Aorta (tissue), 5 donors: ENCODE measurements at regions not wholly inside any gene's neighbourhood (a gene's known extent, or its start where the extent isn't known, plus 50 kb on each side); places are given as distances from the start of the nearest gene placed in this dataset.

ENCODE experiments used
- ATAC-seq: fragments of 200-7000 bp; cut with Tn5 transposase; one replicate; pipeline ENCODE4 v1.9.1; 2022; ENCODE audit warnings: moderate library complexity; ENCODE audit not compliant: low FRiP score
- DNase-seq, 2 donors: peaks; one replicate each; pipeline ENCODE4 v3.0.0-alpha.2; 2020
- H3K27ac ChIP-seq, 2 donors: one replicate each; pipeline ENCODE4 v1.5.1; 2013; ENCODE audit warnings: low read length in 2 of 2, mild to moderate bottlenecking in 2 of 2, moderate library complexity in 2 of 2, control low read depth in 1 of 2, inconsistent platforms in 1 of 2, low read depth in 1 of 2
- H3K27me3 ChIP-seq, 2 donors: one replicate each; pipeline ENCODE4 v1.6.1; 2013; ENCODE audit warnings: control low read depth in 1 of 2, low read length in 1 of 2, mild to moderate bottlenecking in 1 of 2, moderate library complexity in 1 of 2; ENCODE audit not compliant: insufficient read depth in 2 of 2, control insufficient read depth in 1 of 2
- H3K36me3 ChIP-seq, 2 donors: one replicate each; pipeline ENCODE4 v1.6.1; 2013; ENCODE audit warnings: control low read depth in 1 of 2, low read length in 1 of 2, mild to moderate bottlenecking in 1 of 2; ENCODE audit not compliant: insufficient read depth in 2 of 2, control insufficient read depth in 1 of 2
- H3K4me1 ChIP-seq, 2 donors: one replicate each; pipeline ENCODE4 v1.6.1; 2013; ENCODE audit warnings: low read length in 2 of 2, control low read depth in 1 of 2, mild to moderate bottlenecking in 1 of 2, moderate library complexity in 1 of 2; ENCODE audit not compliant: insufficient read depth in 2 of 2, control insufficient read depth in 1 of 2
- H3K4me3 ChIP-seq, 2 donors: one replicate each; pipeline ENCODE4 v1.5.1; 2013; ENCODE audit warnings: low read length in 2 of 2, control low read depth in 1 of 2, mild to moderate bottlenecking in 1 of 2
- H3K9me3 ChIP-seq: one replicate; pipeline ENCODE4 v1.6.1; 2013; ENCODE audit warnings: mild to moderate bottlenecking, low read length; ENCODE audit not compliant: control insufficient read depth
- WGBS, 2 donors: extraction: QIAGEN DNeasy Blood & Tissue Kit; methylation state at CpG; one replicate each; pipeline ENCODE4 v1.1.7; 2013; 5-methylcytosine and 5-hydroxymethylcytosine counted together
- intact Hi-C, 2 donors: fragments of 100-400 bp; cut with DNase I; formaldehyde crosslinking; loops; one replicate each; pipeline versions ENCODE4 v1.14.2 to v1.15.0; 2022
- donor health status: healthy with polysubstance abuse.
- donor health status: Bipolar disorder and iron deficiency.
- donor health status: DM: no; HTN: no; CAD: no.
- donor health status: DM: no; HTN: no; CAD: no.
- donor health status: DM: yes; HTN: yes; CAD: no.

- no peak for ATAC-seq
- H3K36me3 ChIP-seq: no peaks in the 10 kb centered on the region
- intact Hi-C loops: no loop called here
Observed at GRCh38 chr11:15499674-15500073, 385.0 kb downstream of the INSC start.

DNA sequence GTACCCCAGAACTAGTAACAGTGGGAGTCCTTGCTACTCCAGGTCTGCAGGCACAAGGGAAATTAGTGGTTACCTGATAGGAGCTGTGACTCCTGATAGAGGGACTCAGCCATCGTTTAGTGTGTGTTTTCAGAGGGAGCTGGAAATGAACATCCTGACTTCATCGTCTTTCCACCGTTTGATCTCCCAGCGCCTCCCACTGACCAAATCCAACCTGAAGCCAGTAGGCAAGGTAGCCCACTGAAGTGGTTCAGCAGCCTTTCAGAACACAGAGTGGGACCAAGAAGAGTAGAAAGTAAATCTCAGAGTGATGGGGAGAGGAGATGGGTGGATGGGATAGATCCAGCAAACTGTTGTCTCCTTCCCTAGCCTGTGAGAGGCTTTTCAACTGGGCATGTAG is 385.9 kb downstream of the INSC start:
- ATAC-seq (no peak), DNase-seq (no peak)
- Histone ChIP-seq H3K36me3 (no peaks in the 10 kb centered on the region), H3K4me3 (no peak overlapping the region), H3K27me3 (no peaks in the 10 kb centered on the region), H3K4me1 (no peaks in the 10 kb centered on the region), H3K9me3 (no peaks in the 10 kb centered on the region), H3K27ac (no peak overlapping the region)
- 77 to 78% methylated on average over 4 of the region's 4 CpGs for WGBS, 2 donors
- intact Hi-C loops: no loop called here

More at GRCh38 chr11:15499674-15500073, 385.0 kb downstream of the INSC start:
- DNase-seq: no peak
- Histone ChIP-seq H3K9me3 (no peaks in the 10 kb centered on the region), H3K27ac (no peak overlapping the region), H3K27me3 (no peaks in the 10 kb centered on the region), H3K4me3 (no peak overlapping the region), H3K4me1 (no peaks in the 10 kb centered on the region)
- WGBS, 2 donors: 79 to 82% methylated on average over 3 of the region's 3 CpGs

GRCh38 chr11:15501566-15501965 is 386.8 kb downstream of the INSC start:
- H3K4me3 ChIP-seq: no peak overlapping the region
- DNase-seq (no peak), ATAC-seq (no peak)
- intact Hi-C loops: no loop called here
- H3K27me3 ChIP-seq: no peaks in the 10 kb centered on the region
- H3K36me3 ChIP-seq: no peaks in the 10 kb centered on the region
- WGBS, 2 donors: 76% methylated on average over 7 of the region's 7 CpGs
- H3K4me1 ChIP-seq: no peaks in the 10 kb centered on the region
- H3K27ac ChIP-seq: no peak overlapping the region
- no peaks in the 10 kb centered on the region for H3K9me3 ChIP-seq

DNA sequence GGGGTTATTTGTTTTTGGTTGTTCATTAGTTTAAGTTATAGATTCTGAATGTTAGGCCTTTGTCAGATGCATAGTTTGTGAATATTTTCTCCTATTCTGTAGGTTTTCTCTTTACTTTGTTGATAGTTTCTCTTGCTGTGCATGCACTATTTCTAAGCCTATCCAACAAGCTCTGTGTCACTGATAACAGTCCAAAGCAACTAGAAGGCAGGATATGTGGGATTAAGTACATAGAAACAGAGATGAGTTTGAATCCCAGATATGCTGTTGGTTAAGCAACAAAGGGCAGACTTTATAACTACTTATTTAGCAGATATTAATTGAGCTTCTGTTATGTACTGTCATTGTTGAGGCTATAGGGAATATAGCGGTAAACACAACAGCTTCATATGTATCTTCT is 390.4 kb downstream of the INSC start:
- no peaks in the 10 kb centered on the region for H3K9me3 ChIP-seq
- intact Hi-C loops: no loop called here
- no peak overlapping the region for H3K4me3 ChIP-seq
- DNase-seq (no peak), ATAC-seq (no peak)
- H3K27ac ChIP-seq: no peak overlapping the region
- no peaks in the 10 kb centered on the region for H3K36me3 ChIP-seq
- H3K4me1 ChIP-seq: no peaks in the 10 kb centered on the region
- no peaks in the 10 kb centered on the region for H3K27me3 ChIP-seq
- 98 to 100% methylated on average over 1 of the region's 1 CpG for WGBS, 2 donors

DNA sequence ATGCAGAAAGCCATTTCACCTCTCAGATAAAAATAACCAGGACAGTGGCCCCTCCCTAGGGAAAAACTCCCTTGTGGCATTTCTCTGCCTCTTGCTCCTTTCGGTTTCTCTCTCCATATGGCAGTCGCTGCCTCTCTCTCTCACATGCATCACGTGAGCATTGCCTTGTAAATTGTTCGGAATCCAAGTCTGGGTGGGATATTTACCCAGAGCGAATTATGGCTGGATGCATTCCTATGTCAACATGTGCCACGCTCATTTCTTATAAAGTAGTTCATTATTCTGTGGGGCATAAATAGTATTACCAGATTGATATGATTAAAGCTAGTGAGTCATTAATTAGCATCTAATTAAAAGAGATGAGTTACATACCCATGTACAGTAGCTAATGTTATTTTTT is 392.9 kb downstream of the INSC start:
- no peak overlapping the region for H3K27ac ChIP-seq
- no peaks in the 10 kb centered on the region for H3K27me3 ChIP-seq
- DNase-seq: no peak
- H3K36me3 ChIP-seq: no peaks in the 10 kb centered on the region
- H3K4me1 ChIP-seq: no peaks in the 10 kb centered on the region
- H3K9me3 ChIP-seq: no peaks in the 10 kb centered on the region
- 4 to 8% methylated on average over 6 of the region's 6 CpGs for WGBS, 2 donors
- no peak for ATAC-seq
- intact Hi-C loops: no loop called here
- H3K4me3 ChIP-seq: no peak overlapping the region

DNA sequence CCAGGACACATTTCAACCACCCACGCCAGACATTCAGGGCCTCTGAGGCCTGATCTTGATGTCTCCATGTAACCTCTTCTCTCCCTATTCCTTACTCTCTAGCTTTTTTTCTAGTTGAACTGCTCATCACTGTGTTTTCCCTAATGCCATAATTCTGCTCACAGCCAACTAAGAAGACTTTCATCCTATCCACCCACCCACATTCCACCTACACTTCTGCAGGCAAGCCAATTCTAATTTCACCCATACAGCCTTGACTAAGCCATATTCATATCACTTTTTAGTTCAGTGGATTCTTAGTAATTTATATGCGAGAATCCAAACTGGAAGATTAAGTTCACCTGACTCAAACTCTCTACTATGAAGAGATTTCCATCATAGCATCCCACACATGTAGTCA is 394.4 kb downstream of the INSC start:
- no peak for ATAC-seq

DNA sequence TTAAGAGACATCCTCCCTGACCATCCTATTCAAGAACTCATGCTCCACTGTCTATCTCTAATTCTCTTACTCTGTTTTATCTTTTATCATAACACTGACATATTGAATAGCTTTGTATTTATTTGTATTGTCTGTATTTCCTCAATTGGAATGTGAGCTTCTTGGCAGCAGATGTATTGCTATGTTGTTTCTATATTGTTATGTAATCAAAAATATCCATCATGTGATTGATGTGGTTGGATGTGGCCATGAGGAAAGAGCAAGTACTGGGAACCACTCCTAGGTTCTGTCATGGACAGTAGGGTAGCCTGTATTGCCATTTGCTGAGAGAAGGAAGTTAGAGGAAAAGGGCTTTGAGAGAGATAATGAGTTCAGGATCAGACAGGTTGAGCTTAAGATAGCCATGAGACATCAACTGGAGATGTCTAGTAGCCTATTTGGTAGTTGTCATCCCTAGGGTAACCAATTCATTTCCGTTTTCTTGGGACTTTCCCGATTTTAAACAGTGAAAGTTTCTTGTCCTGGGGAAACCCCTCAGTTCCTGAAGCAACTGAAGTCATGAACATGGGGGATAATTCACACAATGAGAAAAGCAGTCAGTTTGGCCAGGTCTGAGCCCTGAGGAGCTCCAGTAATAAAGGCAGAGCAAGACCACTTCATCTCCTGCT is 404.5 kb downstream of the INSC start:
- intact Hi-C loops: no loop called here
- Histone ChIP-seq H3K4me3 (no peak overlapping the region), H3K36me3 (no peaks in the 10 kb centered on the region), H3K27me3 (no peaks in the 10 kb centered on the region), H3K4me1 (no peaks in the 10 kb centered on the region), H3K9me3 (no peaks in the 10 kb centered on the region), H3K27ac (no peak overlapping the region)
- 72 to 75% methylated on average over 2 of the region's 2 CpGs for WGBS, 2 donors
- no peak for DNase-seq
- ATAC-seq: no peak

More for the DNA sequence above, 394.4 kb downstream of the INSC start:
- H3K36me3 ChIP-seq: no peaks in the 10 kb centered on the region
- no peaks in the 10 kb centered on the region for H3K4me1 ChIP-seq
- no peaks in the 10 kb centered on the region for H3K9me3 ChIP-seq
- no peak overlapping the region for H3K27ac ChIP-seq
- H3K4me3 ChIP-seq: no peak overlapping the region
- intact Hi-C loops: no loop called here
- 93 to 98% methylated on average over 2 of the region's 2 CpGs for WGBS, 2 donors
- no peak for DNase-seq
- H3K27me3 ChIP-seq: no peaks in the 10 kb centered on the region

DNA sequence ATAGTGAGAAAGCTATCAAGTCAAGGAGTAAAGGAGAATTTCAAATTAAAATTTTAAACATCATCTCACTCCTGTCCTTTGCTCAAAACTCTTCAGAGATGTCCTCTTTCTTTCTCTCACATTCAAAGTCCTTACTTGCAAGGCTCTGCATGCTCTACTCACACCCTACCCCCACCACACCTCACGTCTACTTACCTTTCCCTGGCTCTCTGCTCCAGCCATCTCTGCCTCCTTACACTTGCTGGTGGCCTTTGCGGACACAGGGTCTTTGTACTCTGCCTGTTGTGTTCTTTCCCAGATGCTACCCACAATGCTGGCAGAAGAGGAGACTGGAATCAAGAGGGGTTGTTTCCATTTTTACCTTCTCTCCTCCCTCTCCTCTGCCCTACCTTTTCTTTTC is 405.2 kb downstream of the INSC start:
- DNase-seq: no peak
- WGBS, 2 donors: 65 to 67% methylated on average over 2 of the region's 2 CpGs
- H3K27ac ChIP-seq: no peak overlapping the region
- no peak for ATAC-seq
- no peak overlapping the region for H3K4me3 ChIP-seq
- H3K36me3 ChIP-seq: no peaks in the 10 kb centered on the region
- no peaks in the 10 kb centered on the region for H3K9me3 ChIP-seq
- no peaks in the 10 kb centered on the region for H3K27me3 ChIP-seq
- intact Hi-C loops: no loop called here
- H3K4me1 ChIP-seq: no peaks in the 10 kb centered on the region

DNA sequence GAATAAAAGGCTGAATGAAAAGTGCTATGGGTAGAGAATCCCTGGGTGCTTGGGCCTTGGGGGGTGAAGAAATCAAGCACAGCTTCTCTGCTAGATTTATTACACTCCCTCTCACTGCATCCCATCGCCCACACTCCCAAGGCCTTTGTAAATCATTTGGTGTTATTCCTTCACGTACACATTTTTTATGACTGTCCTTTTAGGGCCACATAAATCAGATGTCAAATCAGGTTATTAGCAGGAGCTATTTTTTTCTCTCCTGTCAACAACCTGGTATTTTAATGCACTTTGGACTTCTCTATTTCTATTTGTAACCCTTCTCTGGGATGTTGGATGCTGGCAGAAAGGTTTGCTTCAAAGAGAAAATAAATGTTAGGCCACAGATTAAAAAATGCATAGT is 408.8 kb downstream of the INSC start:
- Histone ChIP-seq H3K36me3 (no peaks in the 10 kb centered on the region), H3K9me3 (peaks cover 6% of the 10 kb centered on the region), H3K27ac (no peak overlapping the region), H3K27me3 (no peaks in the 10 kb centered on the region), H3K4me1 (no peaks in the 10 kb centered on the region), H3K4me3 (no peak overlapping the region)
- ATAC-seq: no peak
- 6 to 29% methylated on average over 2 of the region's 2 CpGs for WGBS, 2 donors
- intact Hi-C loops: no loop called here
- no peak for DNase-seq
